BLaER1 (cell line): ENCODE measurements at regions not wholly inside any gene's neighbourhood (a gene's known extent, or its start where the extent isn't known, plus 50 kb on each side); places are given as distances from the start of the nearest gene placed in this dataset.

Experiments
- H3K27ac ChIP-seq: shearing (Covaris generic); formaldehyde crosslinking; 2 replicates; pipeline ENCODE4 v1.8.1; 2022
- H3K27me3 ChIP-seq: shearing (Covaris generic); formaldehyde crosslinking; 2 replicates; pipeline ENCODE4 v1.8.1; 2022
- H3K36me3 ChIP-seq: shearing (Covaris generic); formaldehyde crosslinking; 2 replicates; pipeline ENCODE4 v1.8.1; 2022
- H3K4me1 ChIP-seq: shearing (Covaris generic); formaldehyde crosslinking; 2 replicates; pipeline ENCODE4 v1.8.1; 2022
- H3K4me2 ChIP-seq: shearing (Covaris generic); formaldehyde crosslinking; 2 replicates; pipeline ENCODE4 v1.8.1; 2022
- H3K4me3 ChIP-seq: shearing (Covaris generic); formaldehyde crosslinking; 2 replicates; pipeline ENCODE4 v1.8.1; 2022
- H3K9ac ChIP-seq: shearing (Covaris generic); formaldehyde crosslinking; 2 replicates; pipeline ENCODE4 v1.8.1; 2022
- H3K9me3 ChIP-seq: shearing (Covaris generic); formaldehyde crosslinking; 2 replicates; pipeline ENCODE4 v1.8.1; 2022
- H4K20me1 ChIP-seq: shearing (Covaris generic); formaldehyde crosslinking; 2 replicates; pipeline ENCODE4 v1.8.1; 2022
- Cebpa-rat ChIP-seq: shearing (Covaris generic); IDR thresholded peaks from 2 replicates; pipeline ENCODE4 v1.8.1; 2022

GRCh38 chr13:85533911-85534310 is 265.3 kb downstream of the SLITRK6 start:
- Histone ChIP-seq H4K20me1 (no peaks in the 10 kb centered on the region), H3K4me1 (no peaks in the 10 kb centered on the region), H3K4me2 (no peak overlapping the region), H3K36me3 (no peaks in the 10 kb centered on the region), H3K9ac (no peak overlapping the region), H3K27me3 (no peaks in the 10 kb centered on the region), H3K9me3 (no peaks in the 10 kb centered on the region), H3K4me3 (no peak overlapping the region), H3K27ac (no peak overlapping the region)
- no peak for TF ChIP-seq Cebpa-rat

GRCh38 chr13:85529218-85529594 is 270.0 kb downstream of the SLITRK6 start:
- H3K4me2 ChIP-seq = no peak overlapping the region
- no peak overlapping the region for H3K9ac ChIP-seq
- H3K27ac ChIP-seq = no peak overlapping the region
- TF ChIP-seq Cebpa-rat = no peak
- no peaks in the 10 kb centered on the region for H3K4me1 ChIP-seq
- no peaks in the 10 kb centered on the region for H4K20me1 ChIP-seq
- H3K36me3 ChIP-seq = no peaks in the 10 kb centered on the region
- no peak overlapping the region for H3K4me3 ChIP-seq
- H3K27me3 ChIP-seq = no peaks in the 10 kb centered on the region
- H3K9me3 ChIP-seq = no peaks in the 10 kb centered on the region

DNA sequence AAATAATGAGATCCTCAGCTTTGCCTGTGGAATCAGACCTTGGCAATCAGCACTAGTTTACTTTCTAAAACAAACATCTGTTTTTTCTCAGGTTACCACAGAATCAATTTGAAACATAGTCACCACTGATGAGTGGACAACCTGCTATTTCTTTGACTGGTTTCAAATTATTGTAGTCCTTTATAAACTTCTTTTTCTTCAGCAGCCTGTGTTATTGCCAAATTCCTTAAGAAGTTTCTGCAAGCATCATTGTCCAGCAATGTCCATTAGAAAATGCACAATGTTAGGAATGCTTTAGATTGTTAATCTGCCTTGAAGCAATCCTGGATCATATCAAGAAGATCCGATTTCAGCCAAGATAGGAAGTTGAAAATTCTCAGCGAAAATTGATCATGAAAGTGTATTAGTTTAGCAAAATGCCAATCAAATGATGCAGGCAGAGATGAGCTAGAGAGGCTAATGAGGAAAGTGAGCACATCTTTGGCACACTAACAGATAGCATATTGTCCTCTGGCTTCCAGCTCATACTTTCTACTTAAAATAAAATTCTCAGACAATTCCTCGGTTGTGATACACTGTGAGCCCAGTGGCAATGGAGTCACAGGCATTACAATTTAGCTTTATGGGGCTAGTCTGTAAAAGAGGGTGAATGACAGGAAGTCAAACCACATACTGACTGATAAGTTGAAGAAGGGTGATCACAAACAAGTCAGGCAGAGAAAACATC is 270.6 kb downstream of the SLITRK6 start:
- Histone ChIP-seq H3K36me3 (no peaks in the 10 kb centered on the region), H3K27ac (no peak overlapping the region), H3K4me1 (no peaks in the 10 kb centered on the region), H3K27me3 (no peaks in the 10 kb centered on the region), H3K9me3 (no peaks in the 10 kb centered on the region), H3K9ac (no peak overlapping the region), H3K4me2 (no peak overlapping the region), H4K20me1 (no peaks in the 10 kb centered on the region), H3K4me3 (no peak overlapping the region)
- TF ChIP-seq Cebpa-rat = no peak

GRCh38 chr13:85527316-85527715 is 271.9 kb downstream of the SLITRK6 start:
- Histone ChIP-seq H3K27ac (no peak overlapping the region), H3K4me1 (no peaks in the 10 kb centered on the region), H3K27me3 (no peaks in the 10 kb centered on the region)

GRCh38 chr13:85525411-85525810 is 273.8 kb downstream of the SLITRK6 start:
- no peak overlapping the region for H3K27ac ChIP-seq
- H3K36me3 ChIP-seq = no peaks in the 10 kb centered on the region
- H3K9ac ChIP-seq = no peak overlapping the region
- TF ChIP-seq Cebpa-rat = no peak
- H3K27me3 ChIP-seq = no peaks in the 10 kb centered on the region
- no peak overlapping the region for H3K4me3 ChIP-seq
- no peaks in the 10 kb centered on the region for H3K9me3 ChIP-seq
- H3K4me2 ChIP-seq = no peak overlapping the region
- H4K20me1 ChIP-seq = no peaks in the 10 kb centered on the region
- no peaks in the 10 kb centered on the region for H3K4me1 ChIP-seq

More at GRCh38 chr13:85527316-85527715, 271.9 kb downstream of the SLITRK6 start:
- Histone ChIP-seq H4K20me1 (no peaks in the 10 kb centered on the region), H3K9me3 (no peaks in the 10 kb centered on the region), H3K9ac (no peak overlapping the region), H3K4me3 (no peak overlapping the region), H3K4me2 (no peak overlapping the region), H3K36me3 (no peaks in the 10 kb centered on the region)
- no peak for TF ChIP-seq Cebpa-rat

GRCh38 chr13:85521657-85522056 is 277.6 kb downstream of the SLITRK6 start:
- no peak overlapping the region for H3K9ac ChIP-seq
- H3K27ac ChIP-seq = no peak overlapping the region
- H3K9me3 ChIP-seq = no peaks in the 10 kb centered on the region
- no peaks in the 10 kb centered on the region for H4K20me1 ChIP-seq
- no peaks in the 10 kb centered on the region for H3K36me3 ChIP-seq
- no peaks in the 10 kb centered on the region for H3K4me1 ChIP-seq
- no peak overlapping the region for H3K4me3 ChIP-seq
- TF ChIP-seq Cebpa-rat = no peak
- H3K4me2 ChIP-seq = no peak overlapping the region
- H3K27me3 ChIP-seq = no peaks in the 10 kb centered on the region

GRCh38 chr13:85520445-85520844 is 278.8 kb downstream of the SLITRK6 start:
- no peak overlapping the region for H3K9ac ChIP-seq
- H3K9me3 ChIP-seq = peaks cover 9% of the 10 kb centered on the region
- no peak overlapping the region for H3K27ac ChIP-seq
- no peaks in the 10 kb centered on the region for H3K36me3 ChIP-seq
- H3K4me2 ChIP-seq = no peak overlapping the region
- no peaks in the 10 kb centered on the region for H4K20me1 ChIP-seq
- no peak for TF ChIP-seq Cebpa-rat
- no peaks in the 10 kb centered on the region for H3K4me1 ChIP-seq
- H3K27me3 ChIP-seq = no peaks in the 10 kb centered on the region
- H3K4me3 ChIP-seq = no peak overlapping the region

DNA sequence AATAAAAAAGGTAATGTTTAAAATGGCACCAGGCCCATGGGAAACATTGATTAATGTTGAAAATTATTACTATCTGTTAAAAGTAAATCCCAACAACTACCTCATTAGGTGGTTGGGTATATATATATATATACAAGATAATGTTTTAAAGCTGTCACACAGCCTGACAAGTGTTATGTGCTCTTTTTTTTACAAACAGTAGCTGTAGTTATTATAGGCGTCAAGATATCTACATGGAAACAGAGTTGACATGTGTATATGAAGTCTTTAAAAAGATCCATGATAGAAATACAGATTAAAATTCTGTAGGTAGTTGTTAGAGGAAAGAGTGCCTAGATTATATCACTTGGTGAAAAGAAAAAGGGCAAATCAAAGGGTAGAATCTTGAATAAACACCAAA is 279.9 kb downstream of the SLITRK6 start:
- H3K27ac ChIP-seq = no peak overlapping the region
- no peaks in the 10 kb centered on the region for H3K4me1 ChIP-seq
- H4K20me1 ChIP-seq = no peaks in the 10 kb centered on the region
- H3K36me3 ChIP-seq = no peaks in the 10 kb centered on the region
- H3K4me2 ChIP-seq = no peak overlapping the region
- H3K9me3 ChIP-seq = peaks cover 9% of the 10 kb centered on the region
- TF ChIP-seq Cebpa-rat = no peak
- no peak overlapping the region for H3K4me3 ChIP-seq
- H3K9ac ChIP-seq = no peak overlapping the region
- no peaks in the 10 kb centered on the region for H3K27me3 ChIP-seq

GRCh38 chr13:85512421-85512820 is 286.8 kb downstream of the SLITRK6 start:
- H4K20me1 ChIP-seq = no peaks in the 10 kb centered on the region
- TF ChIP-seq Cebpa-rat = no peak
- no peaks in the 10 kb centered on the region for H3K27me3 ChIP-seq
- H3K4me1 ChIP-seq = no peaks in the 10 kb centered on the region
- H3K4me2 ChIP-seq = no peak overlapping the region
- no peak overlapping the region for H3K9ac ChIP-seq
- H3K9me3 ChIP-seq = peaks cover 9% of the 10 kb centered on the region
- H3K4me3 ChIP-seq = no peak overlapping the region
- no peaks in the 10 kb centered on the region for H3K36me3 ChIP-seq
- no peak overlapping the region for H3K27ac ChIP-seq

- Histone ChIP-seq H3K36me3 (no peaks in the 10 kb centered on the region), H3K9me3 (no peaks in the 10 kb centered on the region), H3K9ac (no peak overlapping the region), H3K4me2 (no peak overlapping the region), H3K4me1 (no peaks in the 10 kb centered on the region), H3K27ac (no peak overlapping the region), H3K4me3 (no peak overlapping the region), H3K27me3 (no peaks in the 10 kb centered on the region), H4K20me1 (no peaks in the 10 kb centered on the region)
- TF ChIP-seq Cebpa-rat = no peak
Measured at GRCh38 chr13:85509512-85509911, 289.7 kb downstream of the SLITRK6 start.
